ENCODE measurements at regions not wholly inside any gene's neighbourhood (a gene's known extent, or its start where the extent isn't known, plus 50 kb on each side); places are given as distances from the start of the nearest gene placed in this dataset.

GRCh38 chr4:83831588-83831987, 295.7 kb downstream of the GPAT3 start:
- H3K4me1 Mint-ChIP-seq, result no peaks in the 10 kb centered on the region
- H3K36me3 Mint-ChIP-seq (ENCODE audit: low read depth), result no peaks in the 10 kb centered on the region
- ATAC-seq (no peak), DNase-seq (no peak)
- no peak overlapping the region for H3K4me3 Mint-ChIP-seq
- no peak overlapping the region for H3K27ac Mint-ChIP-seq
- H3K9me3 Mint-ChIP-seq, result no peaks in the 10 kb centered on the region
- no peaks in the 10 kb centered on the region for H3K27me3 Mint-ChIP-seq

- H3K36me3 Mint-ChIP-seq (ENCODE audit: low read depth), result no peaks in the 10 kb centered on the region
- H3K4me1 Mint-ChIP-seq, result no peaks in the 10 kb centered on the region
- ATAC-seq, result no peak
- no peak overlapping the region for H3K4me3 Mint-ChIP-seq
- no peak for DNase-seq
- H3K27me3 Mint-ChIP-seq, result no peaks in the 10 kb centered on the region
- H3K27ac Mint-ChIP-seq, result no peak overlapping the region
- peaks cover 4% of the 10 kb centered on the region for H3K9me3 Mint-ChIP-seq
These were observed 294.4 kb downstream of the GPAT3 start for GRCh38 chr4:83830138-83830888.

- H3K27ac Mint-ChIP-seq, result no peak overlapping the region
- H3K27me3 Mint-ChIP-seq, result no peaks in the 10 kb centered on the region
- peaks cover 4% of the 10 kb centered on the region for H3K9me3 Mint-ChIP-seq
- no peaks in the 10 kb centered on the region for H3K36me3 Mint-ChIP-seq (ENCODE audit: low read depth)
- H3K4me1 Mint-ChIP-seq, result no peaks in the 10 kb centered on the region
- H3K4me3 Mint-ChIP-seq, result no peak overlapping the region
- DNase-seq (no peak), ATAC-seq (no peak)
These were observed 292.7 kb downstream of the GPAT3 start for GRCh38 chr4:83828601-83829000.

- no peak for ATAC-seq
- peaks cover 25% of the 10 kb centered on the region for H3K9me3 Mint-ChIP-seq
- H3K4me3 Mint-ChIP-seq, result no peak overlapping the region
- H3K36me3 Mint-ChIP-seq (ENCODE audit: low read depth), result no peaks in the 10 kb centered on the region
- no peaks in the 10 kb centered on the region for H3K4me1 Mint-ChIP-seq
- no peak for DNase-seq
- no peak overlapping the region for H3K27ac Mint-ChIP-seq
- no peaks in the 10 kb centered on the region for H3K27me3 Mint-ChIP-seq
These were observed 285.6 kb downstream of the GPAT3 start for GRCh38 chr4:83821493-83821892.

GRCh38 chr4:83819582-83819981, 283.7 kb downstream of the GPAT3 start:
- H3K27me3 Mint-ChIP-seq, result peaks cover 2% of the 10 kb centered on the region
- H3K4me3 Mint-ChIP-seq, result no peak overlapping the region
- DNase-seq, result no peak
- H3K4me1 Mint-ChIP-seq, result no peaks in the 10 kb centered on the region
- H3K9me3 Mint-ChIP-seq, result peaks cover 21% of the 10 kb centered on the region
- no peaks in the 10 kb centered on the region for H3K36me3 Mint-ChIP-seq (ENCODE audit: low read depth)
- H3K27ac Mint-ChIP-seq, result no peak overlapping the region
- no peak for ATAC-seq

GRCh38 chr4:83810428-83810827, 274.5 kb downstream of the GPAT3 start:
- no peaks in the 10 kb centered on the region for H3K4me1 Mint-ChIP-seq
- ATAC-seq (no peak), DNase-seq (no peak)
- H3K4me3 Mint-ChIP-seq, result no peak overlapping the region
- no peaks in the 10 kb centered on the region for H3K36me3 Mint-ChIP-seq (ENCODE audit: low read depth)
- H3K9me3 Mint-ChIP-seq, result no peaks in the 10 kb centered on the region
- peaks cover 3% of the 10 kb centered on the region for H3K27me3 Mint-ChIP-seq
- H3K27ac Mint-ChIP-seq, result no peak overlapping the region

GRCh38 chr4:83809581-83809980, 273.7 kb downstream of the GPAT3 start:
- Mint-ChIP-seq H3K36me3 (ENCODE audit: low read depth) (no peaks in the 10 kb centered on the region), H3K9me3 (no peaks in the 10 kb centered on the region)
- no peak for ATAC-seq

GRCh38 chr4:83793481-83793880, 257.6 kb downstream of the GPAT3 start:
- Mint-ChIP-seq H3K27me3 (no peaks in the 10 kb centered on the region), H3K27ac (no peak overlapping the region), H3K9me3 (no peaks in the 10 kb centered on the region), H3K4me3 (no peak overlapping the region), H3K4me1 (no peaks in the 10 kb centered on the region), H3K36me3 (ENCODE audit: low read depth) (no peaks in the 10 kb centered on the region)
- DNase-seq (no peak), ATAC-seq (no peak)

More at GRCh38 chr4:83809581-83809980, 273.7 kb downstream of the GPAT3 start:
- peaks cover 1% of the 10 kb centered on the region for H3K27me3 Mint-ChIP-seq
- DNase-seq, result no peak
- H3K27ac Mint-ChIP-seq, result no peak overlapping the region
- no peak overlapping the region for H3K4me3 Mint-ChIP-seq
- H3K4me1 Mint-ChIP-seq, result no peaks in the 10 kb centered on the region

- H3K27me3 Mint-ChIP-seq, result no peaks in the 10 kb centered on the region
- H3K4me3 Mint-ChIP-seq, result no peak overlapping the region
- no peaks in the 10 kb centered on the region for H3K4me1 Mint-ChIP-seq
- no peak for DNase-seq
- no peak overlapping the region for H3K27ac Mint-ChIP-seq
- H3K36me3 Mint-ChIP-seq (ENCODE audit: low read depth), result no peaks in the 10 kb centered on the region
- H3K9me3 Mint-ChIP-seq, result no peaks in the 10 kb centered on the region
- no peak for ATAC-seq
These were observed 250.0 kb downstream of the GPAT3 start for GRCh38 chr4:83785891-83786290.

GRCh38 chr4:83783215-83783614, 247.3 kb downstream of the GPAT3 start:
- Mint-ChIP-seq H3K27me3 (peaks cover 4% of the 10 kb centered on the region), H3K9me3 (no peaks in the 10 kb centered on the region), H3K27ac (no peak overlapping the region), H3K4me1 (no peaks in the 10 kb centered on the region), H3K36me3 (ENCODE audit: low read depth) (no peaks in the 10 kb centered on the region), H3K4me3 (no peak overlapping the region)
- ATAC-seq, result no peak
- no peak for DNase-seq

GRCh38 chr4:83782591-83782990, 246.7 kb downstream of the GPAT3 start:
- peaks cover 4% of the 10 kb centered on the region for H3K27me3 Mint-ChIP-seq
- H3K4me3 Mint-ChIP-seq, result no peak overlapping the region
- DNase-seq (no peak), ATAC-seq (no peak)
- no peaks in the 10 kb centered on the region for H3K36me3 Mint-ChIP-seq (ENCODE audit: low read depth)
- no peaks in the 10 kb centered on the region for H3K9me3 Mint-ChIP-seq
- no peaks in the 10 kb centered on the region for H3K4me1 Mint-ChIP-seq
- no peak overlapping the region for H3K27ac Mint-ChIP-seq

- DNase-seq (no peak), ATAC-seq (no peak)
- Mint-ChIP-seq H3K4me3 (no peak overlapping the region), H3K4me1 (no peaks in the 10 kb centered on the region), H3K9me3 (no peaks in the 10 kb centered on the region), H3K27me3 (peaks cover 4% of the 10 kb centered on the region), H3K36me3 (ENCODE audit: low read depth) (no peaks in the 10 kb centered on the region), H3K27ac (no peak overlapping the region)
These were observed 245.5 kb downstream of the GPAT3 start for GRCh38 chr4:83781434-83781833.

- no peak overlapping the region for H3K4me3 Mint-ChIP-seq
- H3K9me3 Mint-ChIP-seq, result no peaks in the 10 kb centered on the region
These were observed 244.3 kb downstream of the GPAT3 start for GRCh38 chr4:83780053-83780733.

GRCh38 chr4:83779103-83780052, 243.5 kb downstream of the GPAT3 start:
- H3K4me3 Mint-ChIP-seq, result no peak overlapping the region
- peaks cover 9% of the 10 kb centered on the region for H3K27me3 Mint-ChIP-seq
- no peaks in the 10 kb centered on the region for H3K36me3 Mint-ChIP-seq (ENCODE audit: low read depth)
- ATAC-seq (no peak), DNase-seq (no peak)
- no peak overlapping the region for H3K27ac Mint-ChIP-seq
- no peaks in the 10 kb centered on the region for H3K4me1 Mint-ChIP-seq
- no peaks in the 10 kb centered on the region for H3K9me3 Mint-ChIP-seq

More at GRCh38 chr4:83780053-83780733, 244.3 kb downstream of the GPAT3 start:
- DNase-seq (no peak), ATAC-seq (no peak)
- Mint-ChIP-seq H3K27me3 (peaks cover 9% of the 10 kb centered on the region), H3K36me3 (ENCODE audit: low read depth) (no peaks in the 10 kb centered on the region), H3K27ac (no peak overlapping the region), H3K4me1 (no peaks in the 10 kb centered on the region)

Data from activated naive CD8-positive, alpha-beta T cell treated with anti-CD3 and anti-CD28 coated beads, Interleukin-2, amount 50 U/mL, for 24 hours (primary cell).